H9 (cell line): ENCODE measurements at regions not wholly inside any gene's neighbourhood (a gene's known extent, or its start where the extent isn't known, plus 50 kb on each side); places are given as distances from the start of the nearest gene placed in this dataset.

Experiments
- DNase-seq: peaks from one replicate; pipeline ENCODE4 v3.0.0-alpha.2; 2017
- H2AFZ ChIP-seq: one replicate; pipeline ENCODE4 v1.6.1; 2013; ENCODE audit warnings: mild to moderate bottlenecking, low read length, control low read depth, moderate library complexity
- H2AK5ac ChIP-seq: 2 replicates; pipeline ENCODE4 v1.6.1; 2013; ENCODE audit warnings: low read length, control low read depth, mixed read lengths; ENCODE audit not compliant: insufficient read length
- H2BK120ac ChIP-seq: one replicate; pipeline ENCODE4 v1.6.1; 2013; ENCODE audit warnings: low read depth, mild to moderate bottlenecking, low read length, control low read depth, inconsistent platforms; ENCODE audit not compliant: poor library complexity, severe bottlenecking
- H2BK12ac ChIP-seq: 2 replicates; pipeline ENCODE4 v1.6.1; 2013; ENCODE audit warnings: low read length, control low read depth, mixed read lengths, low read depth; ENCODE audit not compliant: insufficient read length
- H2BK15ac ChIP-seq: 2 replicates; pipeline ENCODE4 v1.6.1; 2013; ENCODE audit warnings: low read depth, low read length, control low read depth
- H2BK20ac ChIP-seq: one replicate; pipeline ENCODE4 v1.6.1; 2013; ENCODE audit warnings: low read depth, mild to moderate bottlenecking, low read length, control low read depth, inconsistent platforms; ENCODE audit not compliant: poor library complexity, severe bottlenecking
- H2BK5ac ChIP-seq: 2 replicates; pipeline ENCODE4 v1.6.1; 2013; ENCODE audit warnings: low read length, control low read depth, mixed read lengths; ENCODE audit not compliant: insufficient read length
- H3K14ac ChIP-seq: 2 replicates; pipeline ENCODE4 v1.6.1; 2013; ENCODE audit warnings: low read length, control low read depth; ENCODE audit not compliant: insufficient read depth
- H3K18ac ChIP-seq: 2 replicates; pipeline ENCODE4 v1.6.1; 2013; ENCODE audit warnings: low read depth, mild to moderate bottlenecking, mixed read lengths, low read length, control low read depth; ENCODE audit not compliant: insufficient read length
- H3K23ac ChIP-seq: 2 replicates; pipeline ENCODE4 v1.6.1; 2013; ENCODE audit warnings: low read length, control low read depth, mixed read lengths, low read depth; ENCODE audit not compliant: insufficient read length
- H3K23me2 ChIP-seq: 2 replicates; pipeline ENCODE4 v1.6.1; 2013; ENCODE audit warnings: low read depth, mild to moderate bottlenecking, mixed read lengths, low read length, control low read depth; ENCODE audit not compliant: insufficient read length, poor library complexity, severe bottlenecking
- H3K27ac ChIP-seq: 2 replicates; pipeline ENCODE4 v1.5.1; 2013; ENCODE audit warnings: low read length, control low read depth, mixed read lengths, low read depth; ENCODE audit not compliant: insufficient read length
- H3K27me3 ChIP-seq: 2 replicates; pipeline ENCODE4 v1.6.1; 2013; ENCODE audit warnings: low read length, control low read depth, inconsistent platforms; ENCODE audit not compliant: insufficient read depth
- H3K4ac ChIP-seq: 2 replicates; pipeline ENCODE4 v1.6.1; 2013; ENCODE audit warnings: low read depth, mild to moderate bottlenecking, control low read depth, inconsistent platforms, low read length, moderate library complexity
- H3K4me1 ChIP-seq: 2 replicates; pipeline ENCODE4 v1.6.1; 2013; ENCODE audit warnings: low read length, control low read depth, inconsistent platforms; ENCODE audit not compliant: insufficient read depth
- H3K4me2 ChIP-seq: 2 replicates; pipeline ENCODE4 v1.6.1; 2013; ENCODE audit warnings: low read length, control low read depth, mixed read lengths; ENCODE audit not compliant: insufficient read length, insufficient read depth
- H3K56ac ChIP-seq: 2 replicates; pipeline ENCODE4 v1.6.1; 2013; ENCODE audit warnings: low read depth, mild to moderate bottlenecking, mixed read lengths, low read length, control low read depth; ENCODE audit not compliant: insufficient read length
- H3K79me1 ChIP-seq: 2 replicates; pipeline ENCODE4 v1.6.1; 2013; ENCODE audit warnings: low read depth, mild to moderate bottlenecking, moderate library complexity, low read length, control low read depth, inconsistent platforms; ENCODE audit not compliant: insufficient read depth, poor library complexity, severe bottlenecking
- H3K79me2 ChIP-seq: 2 replicates; pipeline ENCODE4 v1.6.1; 2013; ENCODE audit warnings: low read length, control low read depth, inconsistent platforms; ENCODE audit not compliant: insufficient read depth
- H3K9ac ChIP-seq: 2 replicates; pipeline ENCODE4 v1.6.1; 2013; ENCODE audit warnings: low read length, control low read depth, mixed read lengths; ENCODE audit not compliant: insufficient read length; ENCODE audit errors: extremely low read depth
- H3K9me3 ChIP-seq: one replicate; pipeline ENCODE4 v1.6.1; 2013; ENCODE audit warnings: low read depth, low read length, inconsistent platforms; ENCODE audit not compliant: control insufficient read depth
- H3T11ph ChIP-seq: one replicate; pipeline ENCODE4 v1.6.1; 2013; ENCODE audit warnings: mild to moderate bottlenecking, low read length, control low read depth, inconsistent platforms
- H4K20me1 ChIP-seq: one replicate; pipeline ENCODE4 v1.6.1; 2013; ENCODE audit not compliant: control insufficient read depth, insufficient read length, insufficient read depth
- H4K5ac ChIP-seq: 2 replicates; pipeline ENCODE4 v1.6.1; 2013; ENCODE audit warnings: low read depth, mild to moderate bottlenecking, mixed read lengths, low read length, control low read depth; ENCODE audit not compliant: insufficient read length
- H4K8ac ChIP-seq: replicated peaks from 2 replicates; pipeline ENCODE4 v1.6.1; 2013; ENCODE audit warnings: low read length, control low read depth, mixed read lengths, low read depth; ENCODE audit not compliant: insufficient read length
- H4K91ac ChIP-seq: 2 replicates; pipeline ENCODE4 v1.6.1; 2013; ENCODE audit warnings: low read depth, mild to moderate bottlenecking, moderate library complexity, mixed read lengths, low read length, control low read depth; ENCODE audit not compliant: insufficient read length
- H3K27ac Mint-ChIP-seq, 3 experiments: 2 replicates in 2 of 3; 3 replicates in 1 of 3; pipeline ENCODE4 v1.8.0; 2020 to 2021; ENCODE audit warnings: mixed read lengths in 3 of 3, mild to moderate bottlenecking in 1 of 3, moderate library complexity in 1 of 3
- H3K27me3 Mint-ChIP-seq: 2 replicates; pipeline ENCODE4 v1.8.0; 2021; ENCODE audit warnings: low read depth, mild to moderate bottlenecking, moderate library complexity, mixed read lengths
- H3K36me3 Mint-ChIP-seq, 3 experiments: 2 replicates in 2 of 3; 3 replicates in 1 of 3; pipeline ENCODE4 v1.8.0; 2020 to 2021; ENCODE audit warnings: low read depth in 3 of 3, mixed read lengths in 3 of 3; ENCODE audit not compliant: insufficient read depth in 1 of 3
- H3K4me1 Mint-ChIP-seq, 2 experiments: 2 replicates each; pipeline ENCODE4 v1.8.0; 2020; ENCODE audit warnings: mixed read lengths in 2 of 2
- H3K4me3 Mint-ChIP-seq, 2 experiments: 2 replicates in 1 of 2; 3 replicates in 1 of 2; pipeline ENCODE4 v1.8.0; 2020 to 2021; ENCODE audit warnings: mild to moderate bottlenecking in 2 of 2, mixed read lengths in 2 of 2, moderate library complexity in 1 of 2
- H3K9me3 Mint-ChIP-seq, 2 experiments: 2 replicates in 1 of 2; 3 replicates in 1 of 2; pipeline ENCODE4 v1.8.0; 2020; ENCODE audit warnings: mild to moderate bottlenecking in 2 of 2, mixed read lengths in 2 of 2, moderate library complexity in 1 of 2
- CTCF ChIP-seq: fragments of 200-600 bp; sonication (generic); conservative IDR thresholded peaks from 3 replicates; pipeline ENCODE4 v1.8.0; 2021; ENCODE audit warnings: antibody characterized with exemption, mild to moderate bottlenecking
- WGBS: extraction: QIAGEN DNeasy Blood & Tissue Kit; methylation state at CpG from one replicate; pipeline ENCODE4 v1.1.7; 2013; ENCODE audit warnings: missing lambda C conversion rate, low lambda C conversion rate, mixed read lengths; ENCODE audit not compliant: insufficient read length; ENCODE audit errors: extremely low coverage; 5-methylcytosine and 5-hydroxymethylcytosine counted together

- Histone ChIP-seq H2BK12ac (no peak overlapping the region), H2AK5ac (no peak overlapping the region), H4K8ac (no peak overlapping the region), H3K56ac (no peak overlapping the region), H2BK120ac (no peak overlapping the region), H3K23ac (no peak overlapping the region), H2BK20ac (no peak overlapping the region), H3K14ac (no peak overlapping the region), H3K4me1 (no peaks in the 10 kb centered on the region; the same call in 1 of the 2 replicates), H4K20me1 (no peaks in the 10 kb centered on the region), H2BK5ac (no peak overlapping the region), H3K79me1 (no peaks in the 10 kb centered on the region), H3K4ac (no peak overlapping the region), H3K23me2 (no peaks in the 10 kb centered on the region), H3K4me2 (no peak overlapping the region), H2BK15ac (no peak overlapping the region), H2AFZ (no peak overlapping the region), H3K27ac (no peak overlapping the region), H3K9ac (no peak overlapping the region), H3K27me3 (no peaks in the 10 kb centered on the region), H3K79me2 (no peaks in the 10 kb centered on the region), H3K9me3 (no peaks in the 10 kb centered on the region), H4K91ac (no peak overlapping the region), H4K5ac (no peak overlapping the region), H3T11ph (no peak overlapping the region), H3K18ac (no peak overlapping the region)
- no peaks in the 10 kb centered on the region; the same call in 1 of the 2 replicates for H3K27me3 Mint-ChIP-seq
- TF ChIP-seq CTCF: no peak
- no peak for DNase-seq
- no peak overlapping the region for H3K27ac Mint-ChIP-seq
- H3K36me3 Mint-ChIP-seq: no peaks in the 10 kb centered on the region
- H3K4me3 Mint-ChIP-seq: no peak overlapping the region
- WGBS: no CpG with 5 or more reads among the region's 9 CpGs
- H3K4me1 Mint-ChIP-seq: peaks cover 0 to 3% of the 10 kb centered on the region in 2 experiments; a peak in 1 of 4 replicates
- H3K9me3 Mint-ChIP-seq: no peaks in the 10 kb centered on the region
Measured at GRCh38 chr13:74730556-74731331, 596.5 kb upstream of the KLF12 start.
